ENCODE measurements at regions not wholly inside any gene's neighbourhood (a gene's known extent, or its start where the extent isn't known, plus 50 kb on each side); places are given as distances from the start of the nearest gene placed in this dataset.
"Not testable (repeated sequence)": the region's sequence is repeated elsewhere in the genome, so short reads cannot be mapped to it uniquely, and the experiment has no call there.

- TF ChIP-seq CTCF (conservative IDR thresholded peaks at IDR 0.05; ENCODE audit: low read depth, low read length): no peak
- DNase-seq (ENCODE audit: low read depth): no peak
Measured at GRCh38 chrX:18034945-18035344, 173.8 kb upstream of the RAI2 start.

GRCh38 chrX:18034504-18034903 is 173.4 kb upstream of the RAI2 start:
- no peak for TF ChIP-seq CTCF (conservative IDR thresholded peaks at IDR 0.05; ENCODE audit: low read depth, low read length)
- no peak overlapping the region for H3K4me3 ChIP-seq (ENCODE audit: low read depth, low read length)
- DNase-seq (ENCODE audit: low read depth): no peak

More at GRCh38 chrX:18034945-18035344, 173.8 kb upstream of the RAI2 start:
- H3K4me3 ChIP-seq (ENCODE audit: low read depth, low read length): no peak overlapping the region

GRCh38 chrX:18032486-18033221 is 171.6 kb upstream of the RAI2 start:
- no peak for TF ChIP-seq CTCF (conservative IDR thresholded peaks at IDR 0.05; ENCODE audit: low read depth, low read length)
- no peak for DNase-seq (ENCODE audit: low read depth)
- no peak overlapping the region for H3K4me3 ChIP-seq (ENCODE audit: low read depth, low read length)

- TF ChIP-seq CTCF (conservative IDR thresholded peaks at IDR 0.05; ENCODE audit: low read depth, low read length): no peak
- DNase-seq (ENCODE audit: low read depth): no peak
- H3K4me3 ChIP-seq (ENCODE audit: low read depth, low read length): no peak overlapping the region
Measured at GRCh38 chrX:18031726-18032375, 170.8 kb upstream of the RAI2 start.

- H3K4me3 ChIP-seq (ENCODE audit: low read depth, low read length); DNase-seq (ENCODE audit: low read depth): not testable (repeated sequence)
Measured at GRCh38 chrX:18030656-18031055, 169.6 kb upstream of the RAI2 start.

GRCh38 chrX:18026166-18026565 is 165.1 kb upstream of the RAI2 start:
- TF ChIP-seq CTCF (conservative IDR thresholded peaks at IDR 0.05; ENCODE audit: low read depth, low read length): no peak
- H3K4me3 ChIP-seq (ENCODE audit: low read depth, low read length): no peak overlapping the region
- no peak for DNase-seq (ENCODE audit: low read depth)

- no peak overlapping the region for H3K4me3 ChIP-seq (ENCODE audit: low read depth, low read length)
- no peak for TF ChIP-seq CTCF (conservative IDR thresholded peaks at IDR 0.05; ENCODE audit: low read depth, low read length)
- DNase-seq (ENCODE audit: low read depth): no peak
Measured at GRCh38 chrX:18017411-18017810, 156.3 kb upstream of the RAI2 start.

Measured in choroid plexus epithelial cell (primary cell).